SW 1271 (cell line): ENCODE measurements at regions not wholly inside any gene's neighbourhood (a gene's known extent, or its start where the extent isn't known, plus 50 kb on each side); places are given as distances from the start of the nearest gene placed in this dataset.

Experiments
- DNase-seq, 2 experiments: peaks; one replicate each; lab custom pipeline; 2025; lab: John Stamatoyannopoulos, UW

DNA sequence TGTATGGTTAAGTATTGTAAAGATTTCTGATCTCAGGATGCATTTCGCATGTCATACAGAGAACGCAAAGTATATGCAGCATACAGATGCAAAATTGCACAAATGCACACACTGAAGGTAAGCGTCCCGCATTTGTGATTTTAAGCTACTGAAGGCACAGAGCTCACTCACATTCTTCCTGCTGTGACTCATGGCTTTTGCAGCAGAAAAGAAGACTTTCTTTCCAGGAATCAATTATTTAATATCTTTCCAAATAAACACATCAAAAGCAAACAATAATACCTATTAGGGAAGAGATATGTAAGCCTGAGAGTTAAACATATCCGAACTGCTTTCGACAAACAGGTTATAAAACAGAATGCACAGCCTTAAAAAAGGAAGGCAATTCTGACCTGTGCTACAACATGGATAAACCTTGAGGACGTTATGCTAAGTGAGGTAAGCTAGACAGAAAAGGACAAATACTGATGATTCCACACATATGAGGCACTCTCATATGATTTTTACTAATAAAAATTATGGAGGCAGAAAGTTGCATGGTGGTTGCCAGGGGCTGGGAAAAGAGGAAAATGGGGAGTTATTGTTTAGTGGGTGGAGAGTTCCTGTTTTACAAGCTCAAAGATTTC is 109.0 kb downstream of the TFAP2A start:
- DNase-seq, result no peak

DNA sequence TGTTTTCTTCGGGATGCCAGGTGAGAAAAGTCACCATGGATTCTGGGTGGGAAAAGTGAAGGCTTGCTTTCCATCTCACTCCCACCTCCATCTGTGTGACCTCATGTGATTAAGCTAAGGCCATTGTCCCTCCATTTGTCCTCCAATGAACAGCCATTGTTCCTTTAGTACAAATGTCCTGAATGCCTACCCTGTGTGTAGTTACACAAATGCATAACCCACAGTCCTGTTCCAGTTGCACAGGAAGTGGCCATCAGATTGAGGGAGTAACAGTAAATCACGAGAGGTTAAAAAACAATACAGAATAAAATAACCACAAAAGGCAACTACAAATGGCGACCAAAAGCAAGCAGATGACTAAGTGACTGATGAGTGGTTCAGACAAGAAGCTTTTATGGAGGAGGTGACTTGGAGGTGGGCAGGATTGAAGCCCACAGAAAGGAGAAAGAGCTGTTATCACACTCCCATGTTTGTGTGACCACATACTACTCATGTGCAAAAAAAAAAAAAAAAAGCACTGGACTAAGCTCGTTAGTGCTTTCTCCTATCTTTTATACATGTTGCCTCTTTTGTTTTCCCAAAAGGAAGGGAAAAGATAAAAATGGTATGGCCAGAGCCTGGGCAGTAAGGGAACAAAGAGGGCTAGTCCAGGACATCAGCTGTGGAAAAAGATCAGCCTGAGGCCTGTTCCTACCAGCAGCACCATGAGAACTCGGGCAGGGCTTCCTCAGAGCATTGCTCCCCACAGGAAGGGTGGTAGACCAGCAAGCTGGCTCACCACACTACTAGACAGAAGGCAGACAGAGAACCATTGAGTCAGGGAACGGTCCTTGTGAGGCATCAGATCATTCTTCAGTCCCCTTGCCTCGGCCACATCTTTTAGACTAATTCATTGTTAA is 111.0 kb downstream of the TFAP2A start:
- no peak for DNase-seq

DNA sequence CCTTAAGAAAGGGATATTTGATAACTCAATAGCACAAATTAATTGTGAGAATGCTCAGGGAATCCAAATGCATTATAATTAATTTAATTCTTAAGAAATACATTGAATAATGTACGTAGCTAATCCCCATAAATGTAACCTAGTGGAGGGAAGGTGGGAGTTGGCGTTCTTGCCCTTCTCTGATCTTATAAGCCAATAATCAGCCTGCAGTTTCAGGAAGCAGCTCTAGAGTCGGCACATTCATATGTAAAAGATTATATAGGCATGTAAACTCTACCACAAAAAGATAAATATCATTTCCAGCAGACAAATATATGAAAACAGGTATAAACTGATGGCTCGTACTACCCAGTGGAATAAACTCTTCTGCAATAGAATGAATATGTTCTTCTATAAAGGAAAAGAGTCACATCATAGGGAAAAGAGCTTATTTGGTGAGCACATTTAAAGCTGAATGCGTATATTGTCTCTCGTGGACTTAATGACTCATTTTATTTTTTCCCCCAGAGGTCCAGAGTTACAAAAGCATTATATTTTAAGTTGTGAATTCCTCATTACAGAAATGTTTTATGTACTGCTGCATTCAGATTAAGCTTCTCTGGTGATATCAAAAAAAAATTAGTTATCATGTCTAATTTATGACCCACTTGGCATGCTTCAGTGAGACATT is 112.2 kb downstream of the TFAP2A start:
- DNase-seq, result no peak

DNA sequence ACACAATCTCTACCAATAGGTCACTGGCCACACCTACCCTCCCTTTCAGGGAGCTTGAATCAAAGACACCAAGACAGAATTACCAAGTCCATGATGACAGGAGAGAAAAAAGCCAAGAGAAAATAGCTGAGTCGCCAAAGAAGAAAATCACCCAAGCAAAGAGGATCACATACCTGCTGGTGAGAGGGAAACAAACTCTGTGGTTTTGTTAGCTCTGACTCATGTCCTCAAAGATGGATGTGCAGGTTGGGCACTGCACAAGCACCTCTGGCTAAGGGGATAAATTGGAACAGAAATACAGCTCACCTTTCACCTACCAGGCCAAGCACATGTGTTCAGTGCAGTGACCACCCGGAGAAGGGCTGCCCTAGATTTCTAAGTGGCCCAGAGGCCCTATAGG is 114.8 kb downstream of the TFAP2A start:
- DNase-seq, result no peak

DNA sequence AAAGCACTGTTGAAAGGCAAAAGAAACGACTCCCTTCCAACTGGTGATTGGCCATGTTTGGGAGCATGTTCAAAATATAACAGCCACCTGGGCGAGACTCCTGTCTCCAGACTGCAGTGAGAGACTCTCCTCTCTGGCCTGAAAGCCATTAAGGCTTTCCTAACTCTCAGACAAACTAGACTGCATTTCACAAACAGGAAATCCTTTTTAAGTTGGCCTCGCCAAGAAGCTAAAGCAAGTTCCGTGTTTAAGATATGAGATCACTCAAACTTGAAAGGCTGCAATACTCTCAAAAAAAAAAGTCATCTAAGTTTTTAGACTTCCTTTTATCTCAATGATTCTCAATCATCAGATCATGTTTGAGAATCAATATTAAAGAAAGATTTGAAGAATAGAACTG is 117.0 kb downstream of the TFAP2A start:
- DNase-seq, result no peak

DNA sequence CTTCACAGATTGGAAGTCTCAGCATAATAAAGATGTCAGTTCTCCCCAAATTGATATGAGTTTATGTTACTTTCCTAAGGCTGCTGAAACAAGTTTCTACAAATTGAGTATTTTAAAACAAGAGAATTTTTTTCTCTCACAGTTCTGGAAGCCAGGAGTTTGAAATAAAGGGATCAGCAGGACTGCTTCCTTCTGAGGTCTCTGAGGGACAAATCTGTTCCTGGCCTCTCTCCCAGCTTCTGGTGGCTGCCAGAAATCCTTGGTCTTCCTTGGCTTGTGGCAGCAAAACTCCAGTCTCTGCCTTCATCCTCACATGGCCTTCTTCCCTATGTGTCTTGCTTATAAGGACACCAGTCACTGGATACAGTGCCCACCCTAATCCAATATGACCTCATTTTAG is 136.1 kb downstream of the TFAP2A start:
- no peak for DNase-seq

DNA sequence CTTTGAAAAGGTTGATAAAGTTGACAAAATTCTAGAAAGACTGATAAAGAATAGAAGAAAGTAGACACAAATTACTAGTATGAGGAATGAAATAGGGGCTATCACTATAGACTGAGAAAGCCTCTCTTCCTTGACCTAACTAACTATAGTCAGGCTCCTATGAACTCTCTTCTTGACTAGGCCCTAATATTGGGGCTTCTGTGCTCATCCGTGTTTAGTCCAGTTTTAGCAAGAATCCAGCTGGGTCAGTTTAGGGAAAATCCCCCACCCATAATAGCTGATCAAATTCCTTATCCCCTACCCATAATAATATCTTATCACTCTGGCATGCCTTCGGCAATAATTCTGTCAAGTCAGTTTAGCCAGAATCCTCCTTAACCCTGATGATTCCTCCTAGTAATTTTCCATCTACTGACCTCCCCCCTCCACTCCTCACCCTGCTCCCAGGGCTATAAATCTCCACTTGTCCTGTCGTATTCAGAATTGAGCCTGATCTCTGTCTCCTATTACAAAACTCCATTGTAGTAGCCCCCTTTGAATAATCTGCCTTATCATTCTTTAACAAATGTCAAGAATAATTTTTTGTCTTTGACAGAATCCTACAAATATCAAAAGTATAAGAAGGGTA is 138.1 kb downstream of the TFAP2A start:
- no peak for DNase-seq

DNA sequence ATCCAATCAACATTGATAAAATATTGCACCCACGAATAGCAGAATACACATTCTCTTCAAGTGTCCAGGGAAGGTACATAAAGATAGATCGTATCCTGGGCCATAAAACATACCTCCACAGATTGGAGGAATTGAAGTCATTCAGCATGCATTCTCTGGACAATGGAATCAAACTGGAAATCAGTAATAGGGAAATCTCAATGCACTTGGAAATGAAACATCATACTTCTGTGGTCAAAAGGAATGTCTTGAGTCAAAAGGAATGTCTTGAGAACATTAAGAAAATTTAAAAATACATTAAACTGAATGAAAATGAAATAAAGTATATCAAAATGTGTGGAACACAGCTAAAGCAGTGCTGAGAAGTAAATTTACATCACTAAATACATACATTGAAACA is 138.8 kb downstream of the TFAP2A start:
- DNase-seq, result peak in 1 of 2 experiments; percentile 37

DNA sequence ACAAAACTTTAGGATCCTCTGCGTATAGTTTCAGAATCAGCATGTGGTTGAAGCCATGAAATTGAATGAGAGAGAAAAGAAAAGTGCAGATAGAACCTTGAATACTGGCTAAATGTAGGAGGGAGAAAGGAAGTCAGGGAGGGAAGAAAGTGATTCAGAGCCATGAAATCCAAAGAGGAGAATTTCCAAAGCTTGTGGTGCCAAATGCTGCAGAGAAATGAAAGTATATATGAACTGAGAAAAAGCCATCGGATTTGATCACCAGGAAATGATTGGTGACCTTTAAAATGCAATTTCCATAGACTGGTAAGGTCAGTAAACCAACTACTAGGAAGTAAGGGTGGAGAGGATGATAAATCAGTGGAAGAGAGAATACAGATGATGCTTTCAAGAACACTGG is 142.3 kb downstream of the TFAP2A start:
- DNase-seq, result no peak

DNA sequence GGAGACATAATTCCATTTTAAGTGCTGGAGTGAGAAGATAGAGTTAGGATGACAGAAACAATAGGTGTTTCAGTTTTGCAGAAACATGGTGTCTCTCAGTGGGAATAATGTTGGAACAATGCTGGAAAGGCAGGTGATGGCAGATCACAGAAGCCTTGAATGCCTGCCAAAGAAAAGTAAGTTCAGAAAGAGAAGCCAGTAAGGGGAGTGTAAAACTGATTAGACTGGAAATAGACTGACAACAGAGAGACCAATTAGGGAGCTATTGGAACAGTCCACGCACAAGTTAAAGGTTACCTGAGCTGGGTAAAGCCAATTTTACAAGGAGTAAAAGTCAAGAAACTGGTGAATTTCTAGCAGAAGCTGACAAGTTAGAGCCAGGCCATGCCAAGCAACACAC is 142.9 kb downstream of the TFAP2A start:
- no peak for DNase-seq

DNA sequence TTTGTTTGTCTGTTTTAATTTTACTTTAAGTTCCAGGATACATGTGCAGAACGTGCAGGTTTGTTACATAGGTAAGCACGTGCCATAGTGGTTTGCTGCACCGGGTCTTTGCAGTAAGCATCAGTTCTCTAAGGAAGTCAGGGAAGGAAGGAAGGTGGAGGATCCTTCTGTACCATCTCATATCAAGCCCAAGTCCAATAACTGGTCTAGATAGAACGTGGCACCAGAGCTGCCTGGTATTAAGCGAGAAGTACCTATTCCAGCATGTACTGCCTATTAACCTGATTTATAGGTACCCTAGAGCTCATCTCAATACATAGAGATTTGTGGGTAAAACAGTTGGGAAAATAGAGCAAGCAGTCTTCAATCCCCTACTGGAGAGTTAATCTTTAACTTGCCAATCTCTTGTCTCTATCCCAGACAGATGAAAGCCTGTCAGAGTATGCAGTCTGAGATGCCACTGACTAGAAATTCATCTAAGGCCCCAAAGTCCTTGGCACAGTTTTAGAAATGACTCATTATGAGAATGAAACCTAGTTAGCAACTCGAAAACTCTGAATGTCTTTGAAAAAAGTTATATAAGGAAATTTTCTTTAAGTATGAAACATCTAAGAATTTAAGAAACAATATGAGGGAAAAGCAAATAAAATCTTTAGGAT is 144.9 kb downstream of the TFAP2A start:
- DNase-seq, result no peak

DNA sequence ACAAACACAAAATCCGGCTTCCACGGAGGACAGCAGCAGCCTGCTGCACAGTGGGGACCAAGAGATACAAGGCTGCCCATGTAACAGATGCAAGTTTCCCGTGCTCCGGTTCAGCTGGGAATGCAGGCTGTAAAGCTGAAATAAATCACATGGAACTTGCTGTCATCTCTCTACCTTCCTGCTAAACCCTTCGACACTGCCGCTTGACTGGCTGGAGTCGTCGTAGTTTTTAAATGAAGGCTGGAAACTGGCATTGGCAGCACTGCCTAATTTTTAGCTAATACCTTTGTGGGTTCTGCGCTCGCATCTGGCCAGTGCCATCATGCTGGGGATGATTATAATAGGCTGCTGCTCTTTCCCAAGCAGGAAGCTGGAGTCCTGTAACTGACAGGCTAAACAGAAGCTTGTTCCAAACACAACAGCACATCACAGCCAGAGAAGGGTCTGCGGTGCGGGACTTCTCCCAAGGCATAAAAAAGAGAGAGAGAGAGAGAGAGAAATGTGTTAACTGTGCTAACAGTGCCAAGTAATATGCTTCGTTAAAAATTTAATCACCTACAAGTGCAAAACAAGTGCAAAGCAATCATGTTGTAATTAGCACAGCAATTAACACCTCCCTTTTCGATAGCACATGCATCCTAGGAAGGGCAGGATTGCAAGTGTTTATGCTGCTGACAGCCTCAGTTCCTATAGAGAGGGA is 146.1 kb downstream of the TFAP2A start:
- no peak for DNase-seq

DNA sequence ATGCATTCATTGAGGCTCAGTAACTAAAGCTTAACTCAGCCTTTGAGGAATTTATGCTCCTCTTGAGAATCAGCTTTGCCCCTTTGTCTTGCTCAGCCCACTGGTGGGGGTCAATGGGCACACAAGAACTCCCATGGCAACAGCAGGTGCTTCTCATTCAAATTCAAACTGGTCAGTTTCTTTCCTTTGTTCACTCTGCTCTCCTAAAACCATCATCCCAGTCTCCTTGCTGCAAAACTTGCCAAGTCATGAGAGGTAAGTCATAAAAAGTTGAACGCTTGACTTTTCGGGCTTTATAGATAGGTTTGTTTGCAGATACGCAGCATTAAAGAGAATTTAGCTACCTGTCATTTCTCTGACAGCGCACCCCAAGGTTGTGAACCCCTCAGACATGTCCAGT is 146.8 kb downstream of the TFAP2A start:
- no peak for DNase-seq

DNA sequence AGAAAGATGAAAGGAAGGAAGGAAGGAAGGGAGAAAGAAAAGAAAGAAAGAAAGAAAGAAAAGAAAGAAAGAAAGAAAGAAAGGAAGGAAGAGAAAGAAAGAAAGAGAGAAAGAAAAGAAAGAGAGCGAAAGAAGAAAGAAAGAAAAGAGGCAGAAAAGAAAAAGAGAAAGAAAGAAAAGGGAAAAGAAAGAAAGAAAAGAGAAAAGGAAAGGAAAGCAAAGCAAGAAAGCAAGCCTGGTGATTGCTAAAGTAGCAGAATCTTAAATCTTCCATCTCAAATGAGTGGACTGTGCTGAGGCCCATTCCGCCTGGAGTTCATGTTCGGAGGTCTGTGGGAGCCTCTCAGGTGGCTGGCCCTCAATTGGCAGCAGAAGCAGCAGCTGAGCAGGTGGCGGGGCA is 148.4 kb downstream of the TFAP2A start:
- no peak for DNase-seq

DNA sequence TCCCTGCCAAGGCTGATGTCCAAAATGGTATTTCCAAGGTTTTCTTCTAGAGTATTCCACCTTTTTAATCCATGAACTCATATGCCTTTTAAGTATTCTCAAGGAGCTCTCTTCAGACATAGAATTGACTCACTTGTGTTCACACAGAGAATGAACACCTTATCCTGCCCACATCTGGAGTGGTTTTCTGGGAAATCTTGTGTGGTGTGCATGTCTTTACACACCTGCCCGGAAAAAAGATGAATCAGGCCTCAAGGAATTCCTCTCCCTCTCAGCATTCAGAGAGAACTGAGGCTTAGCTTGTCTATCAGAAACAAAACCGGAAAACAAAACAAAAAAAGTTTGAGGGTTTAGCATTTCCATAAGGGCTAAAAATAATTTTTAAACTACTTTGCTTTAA is 148.8 kb downstream of the TFAP2A start:
- DNase-seq, result no peak

DNA sequence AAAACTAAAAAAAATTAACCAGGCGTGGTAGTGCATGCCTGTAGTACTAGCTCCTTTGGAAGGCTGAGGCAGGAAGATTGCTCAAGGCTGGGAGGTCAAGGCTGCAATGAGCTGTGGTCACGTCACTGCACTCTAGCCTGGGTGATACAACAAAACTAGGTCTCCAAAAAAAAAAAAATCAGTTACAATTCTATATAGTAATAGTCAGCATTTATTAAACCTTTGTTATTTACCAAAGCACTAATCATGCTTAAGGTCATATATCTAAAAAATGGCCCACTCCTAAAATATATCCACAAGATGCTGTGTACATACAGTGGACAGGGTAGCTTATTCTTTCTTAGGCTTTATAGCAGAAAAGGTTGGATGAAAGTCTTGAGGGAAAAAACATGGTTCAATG is 152.4 kb downstream of the TFAP2A start:
- DNase-seq, result no peak

DNA sequence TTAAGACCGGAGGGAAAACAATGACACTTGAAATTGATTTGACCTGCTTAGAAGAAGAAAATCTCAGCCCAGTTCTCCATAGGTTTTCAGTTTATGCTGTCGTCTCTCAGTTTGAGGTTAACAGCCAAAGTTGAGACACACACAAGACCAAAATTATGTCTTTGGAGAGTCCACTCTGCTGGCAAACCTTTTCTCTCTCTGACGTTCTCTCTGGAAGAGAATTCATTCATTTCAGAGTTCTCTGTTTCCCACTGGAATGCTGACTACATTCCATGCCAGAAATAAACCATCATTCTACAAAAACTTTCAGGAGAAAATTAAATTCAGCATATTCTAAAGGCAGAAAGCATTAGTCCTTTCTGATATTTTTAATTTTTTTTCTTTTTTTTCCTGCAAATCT is 155.2 kb downstream of the TFAP2A start:
- DNase-seq, result no peak

DNA sequence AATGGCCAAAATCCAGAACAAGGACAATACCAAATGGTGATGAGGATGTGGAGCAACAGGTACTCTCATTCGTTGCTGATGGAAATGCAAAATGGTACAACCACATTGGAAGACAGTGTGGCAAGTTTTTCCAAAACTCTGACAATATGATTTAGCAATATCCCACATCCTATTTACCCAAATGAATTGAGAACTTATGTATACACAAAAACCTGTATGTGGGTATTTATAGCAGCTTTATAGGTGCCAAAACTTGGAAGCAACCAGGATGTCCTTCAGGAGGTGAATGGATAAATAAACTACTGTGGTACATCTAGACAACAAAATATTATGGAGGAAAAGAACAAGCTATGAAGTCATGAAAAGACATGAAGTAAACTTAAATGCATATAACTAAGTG is 156.5 kb downstream of the TFAP2A start:
- no peak for DNase-seq

DNA sequence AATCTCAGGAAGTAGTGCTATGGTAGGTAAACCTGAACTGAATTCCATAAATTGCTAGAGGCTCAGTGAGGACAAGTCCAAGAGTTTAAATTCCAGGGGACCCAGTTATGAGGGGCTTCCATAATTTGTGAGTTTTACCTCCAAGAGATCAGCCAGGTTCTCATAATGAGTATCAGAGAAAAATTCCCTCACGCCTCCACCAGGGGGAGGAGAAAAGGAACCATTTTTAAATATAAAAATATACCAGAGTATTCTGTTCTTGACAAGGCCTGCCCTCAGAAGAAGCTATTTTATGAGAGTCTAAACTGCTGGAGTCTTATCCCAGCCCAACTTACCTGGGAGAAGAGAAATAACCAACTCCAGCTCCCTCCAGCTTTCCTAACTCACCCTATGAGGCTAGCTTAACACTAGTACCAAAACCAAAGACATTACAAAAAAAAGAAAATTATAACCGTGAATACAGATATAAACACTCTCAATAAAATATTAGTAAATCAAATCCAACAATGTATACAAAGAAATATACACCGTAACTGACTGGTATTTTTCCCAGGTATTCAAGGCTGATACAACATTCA is 158.7 kb downstream of the TFAP2A start:
- peak in 1 of 2 experiments; percentile 13 for DNase-seq

DNA sequence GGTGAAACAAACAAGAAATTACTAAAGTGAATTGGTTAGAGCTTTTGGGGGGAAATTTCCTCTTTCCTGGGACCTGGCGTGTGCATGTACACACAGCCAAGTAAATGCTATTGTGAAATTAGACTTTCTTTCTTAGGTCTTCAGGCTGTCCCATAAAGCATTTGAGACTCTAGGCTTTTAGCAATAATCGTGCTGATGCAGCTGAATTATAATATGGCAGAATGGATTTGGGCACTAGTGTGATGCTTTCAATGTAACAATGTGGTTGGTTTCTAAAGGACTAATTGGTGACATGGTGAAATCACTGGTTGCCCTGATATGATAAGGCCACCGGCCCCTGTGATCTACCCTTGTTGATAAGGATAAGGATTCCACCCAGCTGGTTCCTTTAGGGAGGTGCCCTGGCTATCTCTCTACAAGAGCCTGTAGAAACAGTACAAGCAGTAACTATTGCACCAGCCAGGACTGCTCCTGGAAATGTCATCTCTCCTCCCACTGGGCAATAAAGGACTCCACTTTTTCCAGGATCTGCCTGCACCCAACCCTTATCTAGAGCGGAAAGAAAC is 164.1 kb downstream of the TFAP2A start:
- DNase-seq, result no peak

DNA sequence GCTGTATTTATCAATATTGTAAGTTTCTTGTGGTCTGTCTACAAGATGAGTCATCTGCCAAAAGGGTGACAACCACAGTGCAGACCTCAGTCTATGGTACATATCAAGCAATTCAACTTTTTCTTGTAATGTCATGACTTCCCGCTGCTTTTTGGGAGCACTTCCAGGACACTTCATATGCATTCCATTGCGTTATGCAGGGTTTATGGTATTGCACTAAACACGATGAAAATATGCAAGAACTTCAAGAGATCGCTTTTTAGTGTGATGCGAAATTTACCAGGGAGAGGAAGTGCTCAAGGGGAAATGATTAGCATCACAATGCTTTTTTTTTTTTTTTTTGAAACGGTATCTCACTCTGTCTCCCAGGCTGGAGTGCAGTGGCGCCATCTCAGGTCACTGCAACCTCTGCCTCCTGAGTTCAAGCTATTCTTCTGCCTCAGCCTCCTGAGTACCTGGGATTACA is 166.5 kb downstream of the TFAP2A start:
- DNase-seq, result no peak
